ENCODE measurements at regions not wholly inside any gene's neighbourhood (a gene's known extent, or its start where the extent isn't known, plus 50 kb on each side); places are given as distances from the start of the nearest gene placed in this dataset.

DNA sequence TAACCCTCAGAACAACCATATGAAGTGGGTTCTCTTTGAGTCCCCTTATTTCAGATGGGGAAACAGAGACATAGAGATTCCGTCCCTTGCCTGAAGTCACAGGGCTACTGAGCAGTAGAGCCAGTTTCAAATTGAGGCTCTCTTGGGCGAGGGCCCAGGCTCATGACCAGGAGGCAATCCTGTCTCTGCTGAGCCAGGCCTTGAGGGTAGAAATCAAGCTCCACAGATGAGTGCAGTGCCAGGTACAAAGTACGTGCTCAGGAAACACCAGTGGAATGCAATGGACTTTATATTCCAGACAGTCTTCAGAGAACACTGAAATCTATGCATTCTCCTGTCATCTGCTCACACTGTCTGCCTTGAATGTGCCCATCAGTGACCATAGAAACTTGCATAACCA, 291.7 kb upstream of the MAF start:
- BruUV-seq (replicated peaks) = no TSS peak
- Mint-ChIP-seq H3K9me3 (ENCODE audit: unreplicated experiment) (no peaks in the 10 kb centered on the region), H3K27me3 (ENCODE audit: insufficient read depth, unreplicated experiment) (no peaks in the 10 kb centered on the region), H3K4me3 (ENCODE audit: unreplicated experiment) (no peak overlapping the region), H3K4me1 (ENCODE audit: insufficient read depth, unreplicated experiment) (no peaks in the 10 kb centered on the region), H3K36me3 (ENCODE audit: insufficient read depth, unreplicated experiment) (no peaks in the 10 kb centered on the region), H3K27ac (ENCODE audit: low read depth, unreplicated experiment) (no peak overlapping the region)
- intact Hi-C loops (cut with micrococcal nuclease) = no loop called here
- no peak for DNase-seq (ENCODE audit: unreplicated experiment)
- CTCF ChIA-PET = interaction anchor here (0.7 kb wide), 1 partner anchor 639 kb away, joined by 4 read pairs; no protein-coding TSS in a partner anchor
- POLR2A ChIA-PET = interaction anchor here (0.7 kb wide), 1 partner anchor 10 kb away, joined by 3 read pairs; no protein-coding TSS in a partner anchor
- TF ChIP-seq, protein P1, sequence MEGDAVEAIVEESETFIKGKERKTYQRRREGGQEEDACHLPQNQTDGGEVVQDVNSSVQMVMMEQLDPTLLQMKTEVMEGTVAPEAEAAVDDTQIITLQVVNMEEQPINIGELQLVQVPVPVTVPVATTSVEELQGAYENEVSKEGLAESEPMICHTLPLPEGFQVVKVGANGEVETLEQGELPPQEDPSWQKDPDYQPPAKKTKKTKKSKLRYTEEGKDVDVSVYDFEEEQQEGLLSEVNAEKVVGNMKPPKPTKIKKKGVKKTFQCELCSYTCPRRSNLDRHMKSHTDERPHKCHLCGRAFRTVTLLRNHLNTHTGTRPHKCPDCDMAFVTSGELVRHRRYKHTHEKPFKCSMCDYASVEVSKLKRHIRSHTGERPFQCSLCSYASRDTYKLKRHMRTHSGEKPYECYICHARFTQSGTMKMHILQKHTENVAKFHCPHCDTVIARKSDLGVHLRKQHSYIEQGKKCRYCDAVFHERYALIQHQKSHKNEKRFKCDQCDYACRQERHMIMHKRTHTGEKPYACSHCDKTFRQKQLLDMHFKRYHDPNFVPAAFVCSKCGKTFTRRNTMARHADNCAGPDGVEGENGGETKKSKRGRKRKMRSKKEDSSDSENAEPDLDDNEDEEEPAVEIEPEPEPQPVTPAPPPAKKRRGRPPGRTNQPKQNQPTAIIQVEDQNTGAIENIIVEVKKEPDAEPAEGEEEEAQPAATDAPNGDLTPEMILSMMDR (IDR thresholded peaks at IDR 0.05; ENCODE audit: unreplicated experiment) = no peak

DNA sequence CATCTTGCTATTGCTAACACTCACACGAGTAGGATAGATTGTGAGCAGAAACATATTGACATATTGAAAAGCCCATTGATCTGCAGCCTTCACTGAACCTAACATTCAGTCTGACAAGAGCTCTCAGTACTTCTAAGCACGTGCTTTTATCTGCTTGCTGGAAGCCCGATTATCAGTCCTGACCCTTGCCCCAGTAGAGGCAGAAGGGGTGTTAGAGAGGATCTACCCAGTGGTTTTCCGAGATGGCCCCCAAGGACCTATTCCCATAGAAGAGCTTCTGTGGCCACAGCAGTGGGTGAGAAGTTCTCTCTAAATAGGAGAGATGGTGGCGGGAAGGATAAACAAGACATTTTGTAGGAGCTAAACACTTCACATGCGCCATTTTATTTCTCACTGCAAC, 290.9 kb upstream of the MAF start:
- H3K36me3 Mint-ChIP-seq (ENCODE audit: insufficient read depth, unreplicated experiment) = no peaks in the 10 kb centered on the region
- H3K4me1 Mint-ChIP-seq (ENCODE audit: insufficient read depth, unreplicated experiment) = no peaks in the 10 kb centered on the region
- no peak for DNase-seq (ENCODE audit: unreplicated experiment)
- TF ChIP-seq, protein P1 (IDR thresholded peaks at IDR 0.05; ENCODE audit: unreplicated experiment) = no peak
- CTCF ChIA-PET = interaction anchor here (0.6 to 0.7 kb wide), 3 partner anchors 24 to 1561 kb away, joined by 3 to 5 read pairs (median 4); no protein-coding TSS in a partner anchor
- no peaks in the 10 kb centered on the region for H3K27me3 Mint-ChIP-seq (ENCODE audit: insufficient read depth, unreplicated experiment)
- H3K9me3 Mint-ChIP-seq (ENCODE audit: unreplicated experiment) = no peaks in the 10 kb centered on the region
- POLR2A ChIA-PET = no interaction called here
- intact Hi-C loops (cut with micrococcal nuclease) = no loop called here
- no peak overlapping the region for H3K4me3 Mint-ChIP-seq (ENCODE audit: unreplicated experiment)
- BruUV-seq (replicated peaks) = no TSS peak
- no peak overlapping the region for H3K27ac Mint-ChIP-seq (ENCODE audit: low read depth, unreplicated experiment)

DNA sequence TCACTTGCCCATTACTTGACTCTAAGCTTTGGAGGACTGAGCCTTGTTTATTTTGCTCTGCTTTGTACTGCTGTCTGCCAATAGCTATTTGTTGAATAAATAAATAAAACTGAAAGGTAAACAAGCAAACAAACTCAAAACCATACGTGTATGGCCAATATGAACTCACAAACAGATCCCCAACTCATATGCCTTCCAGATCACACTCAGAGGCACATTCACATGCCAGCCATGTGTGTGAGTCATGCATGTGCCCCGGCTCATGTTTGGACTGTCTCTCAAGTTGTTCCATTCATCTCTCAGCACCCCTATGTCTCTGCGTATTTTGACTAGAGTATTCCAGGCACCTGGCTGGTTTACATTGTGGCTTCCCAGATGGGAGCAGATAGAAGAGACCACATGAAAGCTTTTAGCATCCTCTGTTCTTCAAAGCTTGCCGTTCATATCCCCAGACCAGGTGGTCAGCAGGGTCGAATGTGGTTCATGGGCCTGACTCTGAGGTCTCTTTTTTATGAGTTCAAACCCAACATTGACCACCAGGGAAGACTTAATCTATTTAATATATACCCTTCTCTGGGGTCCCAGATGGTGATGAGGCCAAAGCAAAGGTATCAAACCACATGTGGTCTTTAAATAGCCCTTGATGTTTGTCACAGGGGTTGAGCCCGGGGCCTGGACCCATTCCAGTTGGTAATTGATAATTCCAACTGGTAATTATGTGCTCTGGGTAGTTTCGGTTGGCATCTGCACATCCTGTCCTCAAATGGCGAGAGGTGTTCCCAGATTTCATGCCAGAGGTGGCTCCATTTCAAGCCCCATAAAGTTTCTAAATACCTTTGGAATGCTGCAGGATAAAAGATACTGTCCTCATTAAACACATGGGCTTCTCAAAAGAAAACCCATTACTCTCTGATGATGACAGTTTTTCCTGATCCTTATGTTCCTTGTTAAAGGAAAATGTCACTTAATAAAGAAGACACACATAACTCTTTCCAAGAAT, 287.3 kb upstream of the MAF start:
- intact Hi-C loops (cut with micrococcal nuclease) = no loop called here
- H3K4me3 Mint-ChIP-seq (ENCODE audit: unreplicated experiment) = no peak overlapping the region
- H3K9me3 Mint-ChIP-seq (ENCODE audit: unreplicated experiment) = no peaks in the 10 kb centered on the region
- DNase-seq (ENCODE audit: unreplicated experiment) = no peak
- POLR2A ChIA-PET = no interaction called here
- no peaks in the 10 kb centered on the region for H3K27me3 Mint-ChIP-seq (ENCODE audit: insufficient read depth, unreplicated experiment)
- no peak overlapping the region for H3K27ac Mint-ChIP-seq (ENCODE audit: low read depth, unreplicated experiment)
- TF ChIP-seq, protein P1 (IDR thresholded peaks at IDR 0.05; ENCODE audit: unreplicated experiment) = no peak
- CTCF ChIA-PET = no interaction called here
- BruUV-seq (replicated peaks) = no TSS peak
- H3K4me1 Mint-ChIP-seq (ENCODE audit: insufficient read depth, unreplicated experiment) = peaks cover 10% of the 10 kb centered on the region
- H3K36me3 Mint-ChIP-seq (ENCODE audit: insufficient read depth, unreplicated experiment) = no peaks in the 10 kb centered on the region

- CTCF ChIA-PET = interaction anchor here (1.2 kb wide), 1 partner anchor 134 kb away, joined by 3 read pairs; no protein-coding TSS in a partner anchor
- no TSS peak for BruUV-seq (replicated peaks)
- Mint-ChIP-seq H3K4me1 (ENCODE audit: insufficient read depth, unreplicated experiment) (peaks cover 10% of the 10 kb centered on the region), H3K27ac (ENCODE audit: low read depth, unreplicated experiment) (peak overlapping the region; percentile 9), H3K4me3 (ENCODE audit: unreplicated experiment) (no peak overlapping the region), H3K9me3 (ENCODE audit: unreplicated experiment) (no peaks in the 10 kb centered on the region), H3K36me3 (ENCODE audit: insufficient read depth, unreplicated experiment) (no peaks in the 10 kb centered on the region), H3K27me3 (ENCODE audit: insufficient read depth, unreplicated experiment) (no peaks in the 10 kb centered on the region)
- POLR2A ChIA-PET = interaction anchor here (0.8 kb wide), 1 partner anchor 9 kb away, joined by 3 read pairs; no protein-coding TSS in a partner anchor
- TF ChIP-seq, protein P1 (IDR thresholded peaks at IDR 0.05; ENCODE audit: unreplicated experiment) = no peak
- peak; percentile 55 for DNase-seq (ENCODE audit: unreplicated experiment)
- intact Hi-C loops (cut with micrococcal nuclease) = no loop called here
These were observed 284.8 kb upstream of the MAF start for GRCh38 chr16:79885320-79885719.

All from MCF 10A (cell line).